Omental fat pad (tissue), 3 donors: ENCODE measurements at regions not wholly inside any gene's neighbourhood (a gene's known extent, or its start where the extent isn't known, plus 50 kb on each side); places are given as distances from the start of the nearest gene placed in this dataset.

Source experiments
- ATAC-seq: fragments of 150-250 bp; one replicate; pipeline ENCODE4 v1.9.1; 2016; ENCODE audit warnings: mild to moderate bottlenecking, moderate library complexity; ENCODE audit not compliant: low FRiP score
- DNase-seq: peaks from one replicate; pipeline ENCODE4 v3.0.0-alpha.2; 2019; ENCODE audit warnings: low spot score
- TF ChIP-seq, protein P1 (sequence below), 3 donors: fragments of 450-650 bp; IDR thresholded peaks; one replicate each; pipeline ENCODE4 v1.5.1; 2016 to 2017; ENCODE audit warnings: antibody characterized with exemption in 3 of 3, mild to moderate bottlenecking in 3 of 3, moderate library complexity in 2 of 3

DNA sequence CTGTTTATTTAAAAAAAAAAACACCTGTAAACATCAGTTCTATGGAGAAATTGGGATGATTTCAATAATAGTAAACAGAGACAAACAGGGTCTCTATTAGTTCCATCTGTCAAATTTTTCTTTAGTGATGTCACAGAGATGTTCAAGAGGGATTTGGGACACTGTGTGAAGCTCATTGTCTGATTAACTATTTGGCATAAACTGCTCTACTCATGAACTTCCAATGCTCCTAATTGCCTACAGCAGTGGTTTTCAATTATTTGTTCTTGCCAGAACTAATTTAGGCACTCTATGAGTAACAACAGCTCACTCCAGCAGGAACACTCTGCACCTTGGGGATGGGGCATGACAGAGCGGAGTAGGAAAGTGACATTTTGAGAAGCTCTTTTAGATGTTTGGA is 250.1 kb upstream of the PRKD1 start:
- ATAC-seq (no peak), DNase-seq (no peak)
- TF ChIP-seq, protein P1, sequence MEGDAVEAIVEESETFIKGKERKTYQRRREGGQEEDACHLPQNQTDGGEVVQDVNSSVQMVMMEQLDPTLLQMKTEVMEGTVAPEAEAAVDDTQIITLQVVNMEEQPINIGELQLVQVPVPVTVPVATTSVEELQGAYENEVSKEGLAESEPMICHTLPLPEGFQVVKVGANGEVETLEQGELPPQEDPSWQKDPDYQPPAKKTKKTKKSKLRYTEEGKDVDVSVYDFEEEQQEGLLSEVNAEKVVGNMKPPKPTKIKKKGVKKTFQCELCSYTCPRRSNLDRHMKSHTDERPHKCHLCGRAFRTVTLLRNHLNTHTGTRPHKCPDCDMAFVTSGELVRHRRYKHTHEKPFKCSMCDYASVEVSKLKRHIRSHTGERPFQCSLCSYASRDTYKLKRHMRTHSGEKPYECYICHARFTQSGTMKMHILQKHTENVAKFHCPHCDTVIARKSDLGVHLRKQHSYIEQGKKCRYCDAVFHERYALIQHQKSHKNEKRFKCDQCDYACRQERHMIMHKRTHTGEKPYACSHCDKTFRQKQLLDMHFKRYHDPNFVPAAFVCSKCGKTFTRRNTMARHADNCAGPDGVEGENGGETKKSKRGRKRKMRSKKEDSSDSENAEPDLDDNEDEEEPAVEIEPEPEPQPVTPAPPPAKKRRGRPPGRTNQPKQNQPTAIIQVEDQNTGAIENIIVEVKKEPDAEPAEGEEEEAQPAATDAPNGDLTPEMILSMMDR (IDR thresholded peaks at IDR 0.05), result no peak

DNA sequence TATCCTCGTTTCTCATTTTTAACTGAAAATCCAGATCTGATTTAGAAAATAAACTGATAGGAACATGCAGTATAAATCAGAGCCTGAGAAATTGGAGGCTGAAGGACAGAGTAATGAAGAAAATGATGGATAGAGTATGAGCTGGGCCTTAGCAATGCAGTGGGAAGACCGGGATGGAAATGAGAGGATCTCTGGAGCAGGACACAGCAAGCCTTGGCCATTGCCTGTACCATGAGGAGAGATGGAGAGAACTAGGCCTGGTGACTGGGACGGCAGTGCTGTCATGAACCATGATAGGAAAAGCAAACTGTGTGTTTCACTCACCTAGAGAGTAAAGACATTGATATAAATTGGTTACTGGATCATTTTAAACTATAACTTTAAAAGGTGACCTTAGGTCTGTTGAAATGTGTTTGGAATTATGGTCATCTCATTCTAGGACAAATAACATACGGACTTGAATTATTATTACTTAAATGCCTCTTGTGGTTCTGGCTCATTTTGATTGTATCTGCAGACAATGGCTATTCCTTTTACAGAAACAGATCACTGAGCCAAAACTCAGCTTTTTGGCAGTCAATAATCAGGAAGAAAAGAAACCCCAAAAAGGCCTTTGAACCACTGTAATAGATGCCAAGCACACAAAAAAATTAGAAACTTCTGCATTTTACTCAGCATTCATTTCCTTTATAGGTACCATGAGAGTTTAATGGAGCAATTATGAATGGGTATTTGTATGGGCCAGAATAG is 251.9 kb upstream of the PRKD1 start:
- DNase-seq (no peak), ATAC-seq (no peak)
- TF ChIP-seq, protein P1 (IDR thresholded peaks at IDR 0.05), result no peak

DNA sequence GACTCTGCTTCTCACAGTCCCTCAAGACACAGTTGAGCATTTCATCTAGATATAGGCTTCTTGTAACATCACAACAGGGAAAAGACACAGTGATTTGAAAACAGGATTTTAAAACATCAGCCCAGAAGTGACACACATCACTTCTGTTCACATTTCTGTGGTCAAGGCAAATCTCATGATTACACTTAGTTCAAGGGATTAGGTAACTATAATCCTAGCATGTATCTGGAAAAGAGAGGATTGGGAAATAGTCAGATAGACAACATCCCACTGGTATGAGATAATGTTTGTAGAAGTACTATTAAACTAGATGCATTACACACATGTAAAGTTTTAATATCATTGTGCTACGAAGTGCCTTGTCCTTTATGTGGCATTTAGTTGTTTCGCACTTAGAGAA is 252.6 kb upstream of the PRKD1 start:
- TF ChIP-seq, protein P1 (IDR thresholded peaks at IDR 0.05), result no peak
- no peak for ATAC-seq
- no peak for DNase-seq

DNA sequence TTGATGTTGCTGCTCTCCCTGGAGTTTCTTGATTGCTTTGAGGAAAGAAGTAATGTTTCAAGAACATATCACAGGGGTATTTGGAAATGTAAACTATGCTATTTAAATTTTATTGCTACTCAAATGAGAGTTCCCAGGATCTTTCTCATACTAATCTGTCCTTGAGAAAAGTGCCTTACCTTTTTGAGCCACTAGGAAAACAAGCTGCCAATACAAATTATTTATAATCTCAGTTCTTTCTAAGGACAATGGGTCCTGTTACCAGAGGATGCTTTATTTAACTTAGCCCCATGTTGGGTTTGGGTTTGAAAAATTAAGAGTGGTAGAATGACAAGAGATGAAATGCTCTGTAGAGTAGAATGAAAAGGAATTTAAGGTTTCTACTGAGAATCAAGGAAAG is 258.2 kb upstream of the PRKD1 start:
- no peak for DNase-seq
- ATAC-seq, result no peak
- TF ChIP-seq, protein P1 (IDR thresholded peaks at IDR 0.05), result no peak

DNA sequence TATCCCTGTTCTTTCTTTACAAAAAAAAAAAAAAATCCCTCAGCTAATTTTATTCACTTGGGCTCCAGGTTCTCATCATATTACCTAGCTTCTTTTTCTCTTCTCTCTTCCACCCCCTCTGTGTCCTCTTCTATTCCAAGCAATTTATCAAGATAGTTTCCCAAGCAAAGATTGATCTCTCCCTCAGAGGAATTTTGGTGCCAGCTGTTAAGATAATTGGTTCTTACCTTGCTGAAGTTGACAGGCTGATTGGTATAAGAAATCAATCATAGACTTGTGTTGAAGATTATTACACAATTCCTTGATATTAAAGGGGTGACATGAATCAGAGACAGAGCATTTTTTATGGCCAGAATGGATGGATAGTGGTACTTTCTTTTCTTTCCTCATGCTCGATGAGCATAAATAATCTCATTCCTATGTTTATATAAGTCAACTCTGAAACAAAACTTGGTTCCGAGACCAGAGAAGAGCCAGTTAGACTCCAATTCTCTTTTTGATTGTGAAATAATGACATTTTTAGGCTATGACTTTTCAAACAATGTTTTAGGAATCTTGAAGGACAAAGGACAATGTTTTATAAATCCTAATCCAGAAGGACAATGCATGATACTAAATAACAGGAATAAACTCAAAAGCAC is 264.1 kb upstream of the PRKD1 start:
- ATAC-seq, result no peak
- DNase-seq, result no peak
- TF ChIP-seq, protein P1 (IDR thresholded peaks at IDR 0.05), result no peak

DNA sequence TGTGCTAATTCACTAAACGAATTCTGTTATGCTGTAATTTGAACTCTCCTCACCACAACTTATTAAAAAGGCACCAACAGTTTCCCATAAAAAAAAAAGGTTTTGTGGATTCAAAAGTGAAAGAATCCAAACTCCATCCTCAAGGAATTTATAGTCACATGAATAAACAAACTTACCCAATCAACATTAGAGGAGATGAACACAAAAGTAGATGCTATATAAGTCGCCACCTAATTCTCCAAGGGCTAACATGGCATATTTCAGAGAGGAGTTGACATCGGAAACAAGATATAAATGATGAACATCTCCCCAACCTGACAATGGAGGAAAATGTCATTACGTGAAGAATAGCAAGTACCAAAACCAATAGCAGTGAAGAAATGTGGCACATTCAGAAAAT is 265.5 kb upstream of the PRKD1 start:
- ATAC-seq, result no peak
- DNase-seq, result no peak
- TF ChIP-seq, protein P1 (IDR thresholded peaks at IDR 0.05), result no peak
